ENCODE measurements at regions not wholly inside any gene's neighbourhood (a gene's known extent, or its start where the extent isn't known, plus 50 kb on each side); places are given as distances from the start of the nearest gene placed in this dataset.

- Histone ChIP-seq H3K27me3 (ENCODE audit: control insufficient read depth, insufficient read depth, low read length) (no peaks in the 10 kb centered on the region), H4K5ac (ENCODE audit: low read depth, low read length) (no peak overlapping the region), H4K91ac (ENCODE audit: insufficient read depth, low read depth, low read length) (no peak overlapping the region), H4K20me1 (ENCODE audit: insufficient read depth, low read length) (no peaks in the 10 kb centered on the region), H3K36me3 (ENCODE audit: control insufficient read depth, insufficient read depth, low read length) (no peaks in the 10 kb centered on the region), H3K4me1 (ENCODE audit: control insufficient read depth, insufficient read depth, low read length) (no peaks in the 10 kb centered on the region), H2BK5ac (ENCODE audit: low read depth, low read length, poor library complexity, severe bottlenecking) (no peak overlapping the region), H3K9ac (ENCODE audit: low read depth, low read length) (no peak overlapping the region), H3K4me3 (ENCODE audit: insufficient read depth, low read depth, low read length) (no peak overlapping the region), H2BK20ac (ENCODE audit: low read depth, low read length) (no peak overlapping the region), H3K9me1 (ENCODE audit: insufficient read depth, low read length) (no peaks in the 10 kb centered on the region), H3K4ac (ENCODE audit: low read depth, low read length) (no peak overlapping the region), H3K56ac (ENCODE audit: extremely low read depth, insufficient read depth, low read length) (no peak overlapping the region), H2AK9ac (replicated peaks; ENCODE audit: low read depth, low read length, poor library complexity) (no peak overlapping the region), H3K4me2 (ENCODE audit: low read depth, low read length) (no peak overlapping the region), H4K8ac (ENCODE audit: low read depth in 2 of 2, low read length in 2 of 2) (no peak overlapping the region), H3K23ac (ENCODE audit: low read depth, low read length) (no peak overlapping the region), H3K9me3 (ENCODE audit: control insufficient read depth, insufficient read depth, low read length) (no peaks in the 10 kb centered on the region), H3K14ac (replicated peaks; ENCODE audit: low read depth, low read length) (no peak overlapping the region), H3K79me1 (ENCODE audit: low read depth in 1 of 2, low read length in 2 of 2) (no peaks in the 10 kb centered on the region), H2AK5ac (ENCODE audit: low read depth, low read length) (no peak overlapping the region), H2AFZ (replicated peaks; ENCODE audit: low read length, poor library complexity) (no peak overlapping the region), H3K18ac (ENCODE audit: low read depth, low read length) (no peak overlapping the region), H3K27ac (ENCODE audit: insufficient read depth, low read length) (no peak overlapping the region), H2BK15ac (ENCODE audit: low read depth, low read length) (no peak overlapping the region), H2BK120ac (ENCODE audit: low read depth, low read length) (no peak overlapping the region)
- DNase-seq = no peak
- no peak for TF ChIP-seq POLR2A (IDR thresholded peaks at IDR 0.05; ENCODE audit: low read depth, low read length)
- TF ChIP-seq MXI1 (IDR thresholded peaks at IDR 0.05; ENCODE audit: borderline replicate concordance, low read depth, low read length) = no peak
- TF ChIP-seq FOS (IDR thresholded peaks at IDR 0.05; ENCODE audit: low read depth, low read length) = no peak
- no peak for TF ChIP-seq NFE2L2 (IDR thresholded peaks at IDR 0.05; ENCODE audit: low read depth, low read length)
- no peak for TF ChIP-seq BHLHE40 (IDR thresholded peaks at IDR 0.05; ENCODE audit: low read depth, low read length)
- TF ChIP-seq SMC3 (IDR thresholded peaks at IDR 0.05; ENCODE audit: low read depth, low read length) = no peak
- TF ChIP-seq RAD21 (IDR thresholded peaks at IDR 0.05; ENCODE audit: low read length) = no peak
- TF ChIP-seq ELK1 (IDR thresholded peaks at IDR 0.05; ENCODE audit: borderline replicate concordance, low read depth, low read length) = no peak
- no peak for TF ChIP-seq RCOR1 (IDR thresholded peaks at IDR 0.05; ENCODE audit: insufficient replicate concordance, low read length)
- no peak for TF ChIP-seq CTCF (conservative IDR thresholded peaks at IDR 0.05; ENCODE audit: low read depth, low read length)
- TF ChIP-seq CHD1 (IDR thresholded peaks at IDR 0.05; ENCODE audit: low read depth, low read length) = no peak
- no peak for TF ChIP-seq USF2 (IDR thresholded peaks at IDR 0.05; ENCODE audit: low read depth, low read length)
- no peak for TF ChIP-seq MAZ (IDR thresholded peaks at IDR 0.05; ENCODE audit: borderline replicate concordance, low read depth, low read length)
- TF ChIP-seq CEBPB (IDR thresholded peaks at IDR 0.05; ENCODE audit: low read depth, low read length) = no peak
- dilution Hi-C loops (cut with HindIII; ENCODE audit: low sequenced_read_pairs, unreplicated experiment) (no loop called here), in situ Hi-C loops (cut with MboI; ENCODE audit: low sequenced_read_pairs) (no loop called here), intact Hi-C loops (cut with micrococcal nuclease) (no loop called here)
- ChIA-PET POLR2A (ENCODE audit: unreplicated experiment) (no interaction called here), CTCF (interaction anchor here (0.7 kb wide), 1 partner anchor 23 kb away, joined by 3 read pairs; no protein-coding TSS in a partner anchor)
- ATAC-seq (ENCODE audit: low read depth) = no peak
- BruUV-seq (replicated peaks) = no TSS peak
- WGBS, 2 experiments (ENCODE audit: extremely low coverage in 2 of 2, insufficient read length in 1 of 2) = no CpG with 5 or more reads among the region's 2 CpGs
Measured at GRCh38 chr11:82529936-82530335, 203.7 kb downstream of the FAM181B start.
